Lung (tissue), 11 donors: ENCODE measurements at regions not wholly inside any gene's neighbourhood (a gene's known extent, or its start where the extent isn't known, plus 50 kb on each side); places are given as distances from the start of the nearest gene placed in this dataset.
"Not testable (repeated sequence)": the region's sequence is repeated elsewhere in the genome, so short reads cannot be mapped to it uniquely, and the experiment has no call there.

Source experiments
- ATAC-seq: fragments of 200-7000 bp; cut with Tn5 transposase; one replicate; pipeline ENCODE4 v1.9.1; 2020; ENCODE audit warnings: moderate number of reproducible peaks; ENCODE audit not compliant: insufficient read depth, low FRiP score
- DNase-seq, 3 donors: peaks; one replicate each; pipeline ENCODE4 v3.0.0-alpha.2; 2013 to 2017
- H3K27ac ChIP-seq, 2 donors: one replicate each; pipeline ENCODE4 v1.5.1; 2013; ENCODE audit warnings: mild to moderate bottlenecking in 2 of 2, moderate library complexity in 2 of 2, control low read depth in 1 of 2, inconsistent platforms in 1 of 2, low read depth in 1 of 2, low read length in 1 of 2
- H3K27me3 ChIP-seq, 3 donors: one replicate each; pipeline ENCODE4 v1.5.1; 2013; ENCODE audit warnings: low read length in 2 of 3; ENCODE audit not compliant: control insufficient read depth in 3 of 3, insufficient read depth in 3 of 3
- H3K36me3 ChIP-seq, 4 donors: one replicate each; pipeline ENCODE4 v1.5.1; 2013; ENCODE audit warnings: low read length in 4 of 4, mild to moderate bottlenecking in 1 of 4, moderate library complexity in 1 of 4; ENCODE audit not compliant: control insufficient read depth in 4 of 4, insufficient read depth in 4 of 4
- H3K4me1 ChIP-seq, 5 donors: one replicate each; pipeline ENCODE4 v1.5.1; 2013; ENCODE audit warnings: low read length in 5 of 5, mild to moderate bottlenecking in 2 of 5, moderate library complexity in 1 of 5; ENCODE audit not compliant: control insufficient read depth in 5 of 5, insufficient read depth in 5 of 5
- H3K4me3 ChIP-seq: one replicate; pipeline ENCODE4 v1.5.1; 2013; ENCODE audit warnings: mild to moderate bottlenecking, control low read depth, moderate library complexity
- H3K9ac ChIP-seq, 2 donors: one replicate each; pipeline ENCODE4 v1.5.1; 2013; ENCODE audit warnings: low read length in 2 of 2, control low read depth in 1 of 2; ENCODE audit not compliant: insufficient read depth in 1 of 2
- H3K9me3 ChIP-seq, 4 donors: one replicate each; pipeline ENCODE4 v1.5.1; 2013; ENCODE audit warnings: low read length in 3 of 4, mild to moderate bottlenecking in 1 of 4, moderate library complexity in 1 of 4; ENCODE audit not compliant: control insufficient read depth in 4 of 4, insufficient read depth in 3 of 4
- WGBS, 2 donors: extraction: QIAGEN DNeasy Blood & Tissue Kit; methylation state at CpG; one replicate each; pipeline ENCODE4 v1.1.7; 2013; 5-methylcytosine and 5-hydroxymethylcytosine counted together
- TF ChIP-seq, protein P1 (sequence below): IDR thresholded peaks from 2 replicates; pipeline ENCODE4 v1.5.1; 2012; ENCODE audit warnings: mild to moderate bottlenecking; ENCODE audit errors: control extremely low read depth, extremely low read depth
- donor health status: control.
- donor health status: control.
- donor health status: Bipolar disorder and iron deficiency.
- donor health status: healthy.
- donor health status: DM: yes; HTN: yes; CAD: no.

DNA sequence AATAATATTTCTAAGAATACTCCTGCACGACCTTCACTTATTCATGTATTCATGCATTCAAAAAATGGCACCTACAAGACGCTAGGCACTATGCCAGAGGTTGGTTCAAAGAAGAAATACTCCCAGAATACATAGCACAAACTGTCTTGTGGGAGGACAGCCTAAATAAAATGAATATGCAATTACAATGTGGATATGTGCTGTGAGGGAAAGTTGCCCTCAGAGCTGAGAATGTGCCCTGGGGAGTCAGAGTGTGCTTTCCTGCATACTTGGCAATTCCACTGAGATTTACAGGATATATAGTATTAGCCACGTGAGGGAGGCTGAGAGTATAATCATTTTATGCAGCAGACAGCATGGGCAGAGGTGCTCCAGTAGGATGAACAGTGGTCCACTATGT, 872.9 kb downstream of the GRID1 start:
- H3K27ac ChIP-seq = no peak overlapping the region
- H3K27me3 ChIP-seq = no peaks in the 10 kb centered on the region
- TF ChIP-seq, protein P1, sequence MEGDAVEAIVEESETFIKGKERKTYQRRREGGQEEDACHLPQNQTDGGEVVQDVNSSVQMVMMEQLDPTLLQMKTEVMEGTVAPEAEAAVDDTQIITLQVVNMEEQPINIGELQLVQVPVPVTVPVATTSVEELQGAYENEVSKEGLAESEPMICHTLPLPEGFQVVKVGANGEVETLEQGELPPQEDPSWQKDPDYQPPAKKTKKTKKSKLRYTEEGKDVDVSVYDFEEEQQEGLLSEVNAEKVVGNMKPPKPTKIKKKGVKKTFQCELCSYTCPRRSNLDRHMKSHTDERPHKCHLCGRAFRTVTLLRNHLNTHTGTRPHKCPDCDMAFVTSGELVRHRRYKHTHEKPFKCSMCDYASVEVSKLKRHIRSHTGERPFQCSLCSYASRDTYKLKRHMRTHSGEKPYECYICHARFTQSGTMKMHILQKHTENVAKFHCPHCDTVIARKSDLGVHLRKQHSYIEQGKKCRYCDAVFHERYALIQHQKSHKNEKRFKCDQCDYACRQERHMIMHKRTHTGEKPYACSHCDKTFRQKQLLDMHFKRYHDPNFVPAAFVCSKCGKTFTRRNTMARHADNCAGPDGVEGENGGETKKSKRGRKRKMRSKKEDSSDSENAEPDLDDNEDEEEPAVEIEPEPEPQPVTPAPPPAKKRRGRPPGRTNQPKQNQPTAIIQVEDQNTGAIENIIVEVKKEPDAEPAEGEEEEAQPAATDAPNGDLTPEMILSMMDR = no peak
- no peak overlapping the region for H3K4me3 ChIP-seq
- no peaks in the 10 kb centered on the region for H3K36me3 ChIP-seq
- ATAC-seq (no peak), DNase-seq (no peak)
- H3K4me1 ChIP-seq = no peaks in the 10 kb centered on the region
- 62 to 63% methylated on average over 3 of the region's 3 CpGs for WGBS, 2 donors
- H3K9me3 ChIP-seq = no peaks in the 10 kb centered on the region
- H3K9ac ChIP-seq = no peak overlapping the region

DNA sequence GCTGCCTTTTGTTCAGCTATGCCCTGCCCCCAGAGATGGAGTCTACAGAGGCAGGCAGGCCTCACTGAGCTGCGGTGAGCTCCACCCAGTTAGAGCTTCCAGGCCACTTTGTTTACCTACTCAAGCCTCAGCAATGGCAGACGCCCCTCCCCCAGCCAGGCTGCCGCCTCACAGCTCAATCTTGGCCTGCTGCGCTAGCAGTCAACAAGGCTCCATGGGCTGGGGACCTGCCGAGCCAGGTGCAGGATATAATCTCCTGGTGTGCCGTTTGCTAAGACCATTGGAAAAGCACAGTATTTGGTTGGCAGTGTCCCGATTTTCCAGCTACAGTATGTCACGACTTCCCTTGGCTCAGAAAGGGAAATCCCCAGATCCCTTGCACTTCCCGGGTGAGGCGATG, 862.0 kb downstream of the GRID1 start:
- not testable (repeated sequence) for ATAC-seq, H3K9me3 ChIP-seq, H3K27me3 ChIP-seq, H3K27ac ChIP-seq, H3K9ac ChIP-seq, DNase-seq, H3K4me1 ChIP-seq, H3K36me3 ChIP-seq, H3K4me3 ChIP-seq
- WGBS, 2 donors = 89 to 93% methylated on average over 10 of the region's 10 CpGs

GRCh38 chr10:85508159-85508558, 858.4 kb downstream of the GRID1 start:
- ATAC-seq (no peak), DNase-seq (no peak)
- H3K9me3 ChIP-seq = peaks cover 0 to 9% (median 2%) of the 10 kb centered on the region in 4 donors
- H3K4me1 ChIP-seq = no peaks in the 10 kb centered on the region
- no peak overlapping the region for H3K27ac ChIP-seq
- H3K4me3 ChIP-seq = no peak overlapping the region
- no peak overlapping the region for H3K9ac ChIP-seq
- TF ChIP-seq, protein P1 = no peak
- no peaks in the 10 kb centered on the region for H3K36me3 ChIP-seq
- H3K27me3 ChIP-seq = no peaks in the 10 kb centered on the region
- 69 to 73% methylated on average over 2 of the region's 2 CpGs for WGBS, 2 donors

- Histone ChIP-seq H3K4me1 (no peaks in the 10 kb centered on the region), H3K27me3 (no peaks in the 10 kb centered on the region), H3K9ac (no peak overlapping the region), H3K36me3 (no peaks in the 10 kb centered on the region), H3K4me3 (no peak overlapping the region), H3K27ac (no peak overlapping the region), H3K9me3 (peaks cover 0 to 4% (median 0%) of the 10 kb centered on the region in 4 donors)
- no peak for DNase-seq
- ATAC-seq = no peak
- WGBS, 2 donors = 69 to 74% methylated on average over 5 of the region's 5 CpGs
- TF ChIP-seq, protein P1 = no peak
Observed at GRCh38 chr10:85510682-85511081, 855.9 kb downstream of the GRID1 start.
